ENCODE measurements at regions not wholly inside any gene's neighbourhood (a gene's known extent, or its start where the extent isn't known, plus 50 kb on each side); places are given as distances from the start of the nearest gene placed in this dataset.
"Not testable (repeated sequence)": the region's sequence is repeated elsewhere in the genome, so short reads cannot be mapped to it uniquely, and the experiment has no call there.

DNA sequence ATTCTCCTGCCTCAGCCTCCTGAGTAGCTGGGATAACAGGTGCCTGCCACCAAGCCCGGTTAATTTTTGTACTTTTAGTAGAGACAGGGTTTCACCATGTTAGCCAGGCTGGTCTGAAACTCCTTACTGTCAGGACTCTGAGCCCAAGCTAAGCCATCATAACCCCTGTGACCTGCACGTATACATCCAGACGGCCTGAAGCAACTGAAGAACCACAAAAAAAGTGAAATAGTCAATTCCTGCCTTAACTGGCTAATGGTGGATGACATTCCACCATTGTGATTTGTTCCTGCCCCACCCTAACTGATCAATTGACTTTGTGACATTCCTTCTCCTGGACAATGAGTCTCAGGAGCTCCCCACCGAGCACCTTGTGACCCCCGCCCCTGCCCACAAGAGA, 69.9 kb upstream of the ADGRL1 start:
- TF ChIP-seq, protein P1, sequence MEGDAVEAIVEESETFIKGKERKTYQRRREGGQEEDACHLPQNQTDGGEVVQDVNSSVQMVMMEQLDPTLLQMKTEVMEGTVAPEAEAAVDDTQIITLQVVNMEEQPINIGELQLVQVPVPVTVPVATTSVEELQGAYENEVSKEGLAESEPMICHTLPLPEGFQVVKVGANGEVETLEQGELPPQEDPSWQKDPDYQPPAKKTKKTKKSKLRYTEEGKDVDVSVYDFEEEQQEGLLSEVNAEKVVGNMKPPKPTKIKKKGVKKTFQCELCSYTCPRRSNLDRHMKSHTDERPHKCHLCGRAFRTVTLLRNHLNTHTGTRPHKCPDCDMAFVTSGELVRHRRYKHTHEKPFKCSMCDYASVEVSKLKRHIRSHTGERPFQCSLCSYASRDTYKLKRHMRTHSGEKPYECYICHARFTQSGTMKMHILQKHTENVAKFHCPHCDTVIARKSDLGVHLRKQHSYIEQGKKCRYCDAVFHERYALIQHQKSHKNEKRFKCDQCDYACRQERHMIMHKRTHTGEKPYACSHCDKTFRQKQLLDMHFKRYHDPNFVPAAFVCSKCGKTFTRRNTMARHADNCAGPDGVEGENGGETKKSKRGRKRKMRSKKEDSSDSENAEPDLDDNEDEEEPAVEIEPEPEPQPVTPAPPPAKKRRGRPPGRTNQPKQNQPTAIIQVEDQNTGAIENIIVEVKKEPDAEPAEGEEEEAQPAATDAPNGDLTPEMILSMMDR (conservative IDR thresholded peaks at IDR 0.05 in 1 of 2, IDR thresholded peaks at IDR 0.05 in 1 of 2; ENCODE audit: extremely low read depth in 1 of 2, insufficient read depth in 1 of 2, low read depth in 1 of 2, low read length in 2 of 2): not testable (repeated sequence)
- TF ChIP-seq EZH2 (IDR thresholded peaks at IDR 0.05; ENCODE audit: borderline replicate concordance, low read length): not testable (repeated sequence)
